Spleen (tissue), 11 donors: ENCODE measurements at regions not wholly inside any gene's neighbourhood (a gene's known extent, or its start where the extent isn't known, plus 50 kb on each side); places are given as distances from the start of the nearest gene placed in this dataset.

Source experiments
- DNase-seq: peaks from one replicate; pipeline ENCODE4 v3.0.0-alpha.2; 2020
- H3K27ac ChIP-seq, 8 donors: fragments of 200-600 bp; sonication (generic) in 7 of 8; 1 replicate in 4 of 8; 2 replicates in 4 of 8; pipeline versions ENCODE4 v1.5.0 to v1.8.0; 2016 to 2021; ENCODE audit warnings: inconsistent platforms in 4 of 8, mild to moderate bottlenecking in 4 of 8, moderate library complexity in 1 of 8
- H3K27me3 ChIP-seq, 7 donors: fragments of 200-600 bp; sonication (generic) in 6 of 7; replicated peaks in 1 of 7; 1 replicate in 4 of 7; 2 replicates in 3 of 7; pipeline versions ENCODE4 v1.5.0 to v1.8.0; 2016 to 2021; ENCODE audit warnings: inconsistent platforms in 3 of 7, mild to moderate bottlenecking in 1 of 7
- H3K36me3 ChIP-seq, 6 donors: fragments of 200-600 bp; sonication (generic) in 5 of 6; 1 replicate in 4 of 6; 2 replicates in 2 of 6; pipeline versions ENCODE4 v1.5.0 to v1.8.0; 2016 to 2021; ENCODE audit warnings: inconsistent platforms in 2 of 6
- H3K4me1 ChIP-seq, 6 donors: fragments of 200-600 bp; sonication (generic) in 5 of 6; 1 replicate in 3 of 6; 2 replicates in 3 of 6; pipeline versions ENCODE4 v1.5.0 to v1.8.0; 2016 to 2021; ENCODE audit warnings: inconsistent platforms in 3 of 6
- H3K4me3 ChIP-seq, 8 donors: fragments of 200-600 bp; sonication (generic) in 7 of 8; 1 replicate in 4 of 8; 2 replicates in 4 of 8; pipeline versions ENCODE4 v1.5.0 to v1.8.0; 2016 to 2021; ENCODE audit warnings: inconsistent platforms in 4 of 8, mild to moderate bottlenecking in 4 of 8, moderate library complexity in 2 of 8
- H3K9me3 ChIP-seq, 8 donors: fragments of 200-600 bp; sonication (generic) in 7 of 8; 1 replicate in 4 of 8; 2 replicates in 4 of 8; pipeline versions ENCODE4 v1.5.0 to v1.8.0; 2016 to 2021; ENCODE audit warnings: inconsistent platforms in 4 of 8
- POLR2A ChIP-seq, 3 donors: fragments of 450-650 bp; IDR thresholded peaks; one replicate each; pipeline ENCODE4 v1.5.1; 2017; ENCODE audit warnings: antibody characterized with exemption in 3 of 3, mild to moderate bottlenecking in 1 of 3
- POLR2AphosphoS5 ChIP-seq, 3 donors: sonication (generic); formaldehyde crosslinking; IDR thresholded peaks; one replicate each; pipeline ENCODE4 v1.5.1; 2017; ENCODE audit warnings: antibody characterized with exemption in 3 of 3
- WGBS, 5 donors: extraction: QIAGEN DNeasy Blood & Tissue Kit in 3 of 5; methylation state at CpG; one replicate each; pipeline versions ENCODE4 v1.1.5 to v1.1.7; 2013 to 2018; 5-methylcytosine and 5-hydroxymethylcytosine counted together
- intact Hi-C: fragments of 100-400 bp; cut with DNase I; formaldehyde crosslinking; loops from one replicate; pipeline ENCODE4 v1.15.0; 2023; ENCODE audit warnings: low total_unique reads
- TF ChIP-seq, protein P1 (sequence below), 11 experiments: fragments of 200-600 bp in 7 of 11; fragments of 450-650 bp in 4 of 11; sonication (generic) in 4 of 11; IDR thresholded peaks in 8 of 11; conservative IDR thresholded peaks in 3 of 11; 1 replicate in 7 of 11; 2 replicates in 4 of 11; pipeline versions ENCODE4 v1.4.0 to v1.8.0; 2016 to 2021; ENCODE audit warnings: antibody characterized with exemption in 11 of 11, inconsistent platforms in 4 of 11, mild to moderate bottlenecking in 1 of 11
- donor health status: healthy with polysubstance abuse.
- donor health status: DM: no; HTN: no; CAD: no; lungs with moderate emphysema.
- donor health status: DM: no; HTN: no; CAD: no.
- donor health status: Bipolar disorder and iron deficiency.
- donor health status: healthy.
- donor health status: DM: no; HTN: no; CAD: no.
- donor health status: DM: yes; HTN: yes; CAD: no.

DNA sequence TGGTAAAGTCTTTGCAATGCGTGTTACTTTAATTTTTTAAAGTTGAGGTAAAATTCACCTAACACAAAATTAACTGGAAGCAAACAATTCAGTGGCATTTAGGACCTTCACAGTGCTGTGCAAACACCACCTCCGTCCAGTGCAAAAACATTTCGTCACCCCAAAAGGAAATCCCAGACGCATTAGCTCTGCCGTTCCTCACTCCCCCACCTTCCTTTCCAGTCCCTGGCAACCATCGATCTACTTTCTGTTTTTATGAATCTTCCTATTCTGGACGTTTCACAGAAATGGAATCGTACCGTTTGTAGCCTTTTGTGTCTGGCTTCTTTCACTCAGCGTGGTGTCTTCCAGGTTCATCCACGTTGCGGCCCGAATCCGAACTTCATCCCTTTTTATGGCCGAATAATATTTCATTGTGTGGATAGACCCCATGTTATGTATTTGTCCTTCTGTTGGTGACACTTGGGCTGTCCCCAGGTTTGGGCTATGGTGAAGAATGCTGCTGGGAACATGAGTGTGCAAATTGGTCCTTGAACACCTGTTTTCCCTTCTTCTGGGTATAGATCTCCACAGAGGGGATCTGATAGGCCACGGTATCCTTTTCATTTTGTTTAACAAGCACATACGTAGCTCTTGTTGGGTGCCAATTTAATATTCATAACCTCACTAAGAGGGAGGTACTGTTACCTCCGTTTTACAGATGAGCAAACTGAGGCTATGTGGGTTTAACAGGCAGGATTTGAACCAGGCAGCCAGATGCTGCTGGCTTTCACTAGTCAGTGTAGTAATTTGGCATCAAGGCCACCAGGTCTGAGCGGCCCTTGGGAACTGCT is 232.0 kb upstream of the GSE1 start:
- intact Hi-C loops = no loop called here
- Histone ChIP-seq H3K36me3 (no peaks in the 10 kb centered on the region), H3K4me3 (no peak overlapping the region), H3K4me1 (peaks cover 0 to 39% (median 19%) of the 10 kb centered on the region in 6 donors), H3K27me3 (peaks cover 0 to 51% (median 0%) of the 10 kb centered on the region in 7 donors), H3K27ac (no peak overlapping the region), H3K9me3 (no peaks in the 10 kb centered on the region)
- DNase-seq = no peak
- TF ChIP-seq POLR2A (IDR thresholded peaks at IDR 0.05) = no peak
- no peak for TF ChIP-seq POLR2AphosphoS5 (IDR thresholded peaks at IDR 0.05)
- TF ChIP-seq, protein P1, sequence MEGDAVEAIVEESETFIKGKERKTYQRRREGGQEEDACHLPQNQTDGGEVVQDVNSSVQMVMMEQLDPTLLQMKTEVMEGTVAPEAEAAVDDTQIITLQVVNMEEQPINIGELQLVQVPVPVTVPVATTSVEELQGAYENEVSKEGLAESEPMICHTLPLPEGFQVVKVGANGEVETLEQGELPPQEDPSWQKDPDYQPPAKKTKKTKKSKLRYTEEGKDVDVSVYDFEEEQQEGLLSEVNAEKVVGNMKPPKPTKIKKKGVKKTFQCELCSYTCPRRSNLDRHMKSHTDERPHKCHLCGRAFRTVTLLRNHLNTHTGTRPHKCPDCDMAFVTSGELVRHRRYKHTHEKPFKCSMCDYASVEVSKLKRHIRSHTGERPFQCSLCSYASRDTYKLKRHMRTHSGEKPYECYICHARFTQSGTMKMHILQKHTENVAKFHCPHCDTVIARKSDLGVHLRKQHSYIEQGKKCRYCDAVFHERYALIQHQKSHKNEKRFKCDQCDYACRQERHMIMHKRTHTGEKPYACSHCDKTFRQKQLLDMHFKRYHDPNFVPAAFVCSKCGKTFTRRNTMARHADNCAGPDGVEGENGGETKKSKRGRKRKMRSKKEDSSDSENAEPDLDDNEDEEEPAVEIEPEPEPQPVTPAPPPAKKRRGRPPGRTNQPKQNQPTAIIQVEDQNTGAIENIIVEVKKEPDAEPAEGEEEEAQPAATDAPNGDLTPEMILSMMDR (IDR thresholded peaks at IDR 0.05 in 8 of 11, conservative IDR thresholded peaks at IDR 0.05 in 3 of 11) = no peak
- 71 to 82% (median 75%) methylated on average over 17 to 19 of the region's 19 CpGs for WGBS, 5 donors

DNA sequence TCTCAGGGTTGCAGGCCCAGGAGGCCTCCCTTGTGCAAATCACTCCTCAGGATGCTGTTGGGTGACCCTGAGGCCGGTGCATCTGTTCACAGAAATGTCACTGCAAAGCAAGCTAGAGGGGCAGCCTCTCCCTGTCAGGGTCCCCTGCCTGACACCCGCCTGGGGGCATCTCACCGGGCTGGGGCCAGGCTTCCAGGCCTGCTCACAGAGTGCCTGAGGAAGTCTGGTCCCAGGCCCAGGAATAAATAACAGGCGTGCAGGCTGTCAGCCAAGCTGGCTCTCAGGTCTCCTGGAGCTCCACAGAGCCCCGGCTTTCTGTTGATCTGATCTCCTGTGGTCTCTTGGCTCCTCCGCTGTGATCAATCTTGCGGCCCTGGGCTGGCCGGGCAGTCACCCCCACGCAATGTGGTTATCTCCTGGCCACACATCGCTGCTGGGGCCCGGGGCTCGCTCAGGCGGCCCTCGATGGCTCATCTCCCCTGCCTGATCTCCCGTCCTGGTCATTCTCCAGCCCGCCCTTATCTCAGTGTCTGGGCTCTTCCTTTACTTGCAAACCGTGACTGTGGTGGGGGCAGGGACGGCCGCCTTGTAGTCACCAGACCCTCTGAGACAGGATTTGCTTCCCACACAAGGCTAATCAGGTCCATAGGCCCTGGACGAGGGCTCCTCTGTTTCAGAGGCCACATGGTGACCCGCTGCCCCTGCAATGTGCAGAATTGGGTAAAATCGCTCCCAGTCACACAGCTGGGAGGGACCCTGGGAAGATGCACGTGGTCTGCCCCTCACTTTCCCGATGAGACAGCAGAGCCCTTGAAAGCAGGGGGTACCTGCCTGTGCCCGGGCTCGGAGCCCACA is 231.2 kb upstream of the GSE1 start:
- intact Hi-C loops = no loop called here
- DNase-seq = no peak
- Histone ChIP-seq H3K27me3 (peaks cover 0 to 57% (median 0%) of the 10 kb centered on the region in 7 donors), H3K4me1 (peaks cover 0 to 31% (median 15%) of the 10 kb centered on the region in 6 donors), H3K4me3 (no peak overlapping the region), H3K9me3 (no peaks in the 10 kb centered on the region), H3K27ac (no peak overlapping the region), H3K36me3 (no peaks in the 10 kb centered on the region)
- WGBS, 5 donors = 56 to 75% (median 65%) methylated on average over 19 to 26 of the region's 26 CpGs
- TF ChIP-seq POLR2A (IDR thresholded peaks at IDR 0.05) (no peak), POLR2AphosphoS5 (IDR thresholded peaks at IDR 0.05) (no peak)
- TF ChIP-seq, protein P1 (IDR thresholded peaks at IDR 0.05 in 8 of 11, conservative IDR thresholded peaks at IDR 0.05 in 3 of 11) = no peak

DNA sequence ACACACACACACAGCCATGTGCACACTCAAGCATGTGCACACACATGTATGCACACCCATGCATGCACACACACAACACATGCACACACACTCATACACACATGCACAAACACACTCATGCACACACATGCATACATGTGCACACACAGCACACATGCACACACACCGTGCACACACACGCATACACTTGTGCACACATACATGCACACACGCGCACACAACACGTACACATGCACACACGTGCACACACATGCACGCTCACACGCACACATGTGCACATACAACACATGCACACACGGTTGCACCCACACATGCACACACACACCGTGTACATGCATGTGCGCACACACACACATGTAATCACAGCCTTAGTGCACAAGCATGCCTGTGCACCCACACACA is 230.4 kb upstream of the GSE1 start:
- Histone ChIP-seq H3K27ac (no peak overlapping the region), H3K9me3 (no peaks in the 10 kb centered on the region), H3K27me3 (peaks cover 0 to 55% (median 0%) of the 10 kb centered on the region in 7 donors), H3K36me3 (no peaks in the 10 kb centered on the region), H3K4me3 (no peak overlapping the region), H3K4me1 (peaks cover 0 to 23% (median 11%) of the 10 kb centered on the region in 6 donors)
- intact Hi-C loops = no loop called here
- TF ChIP-seq POLR2A (IDR thresholded peaks at IDR 0.05) = no peak
- TF ChIP-seq POLR2AphosphoS5 (IDR thresholded peaks at IDR 0.05) = peak in 1 of 3 donors; percentile 17
- TF ChIP-seq, protein P1 (IDR thresholded peaks at IDR 0.05 in 8 of 11, conservative IDR thresholded peaks at IDR 0.05 in 3 of 11) = no peak
- DNase-seq = peak; percentile 64
- WGBS, 5 donors = 94 to 99% (median 96%) methylated on average over 11 of the region's 11 CpGs
